ENCODE measurements at regions not wholly inside any gene's neighbourhood (a gene's known extent, or its start where the extent isn't known, plus 50 kb on each side); places are given as distances from the start of the nearest gene placed in this dataset.
A peak's percentile ranks its signal among the peaks of the same experiment; 100 is the strongest.

GRCh38 chr5:54766748-54767147 is 218.6 kb downstream of the ESM1 start:
- no peak for DNase-seq

DNA sequence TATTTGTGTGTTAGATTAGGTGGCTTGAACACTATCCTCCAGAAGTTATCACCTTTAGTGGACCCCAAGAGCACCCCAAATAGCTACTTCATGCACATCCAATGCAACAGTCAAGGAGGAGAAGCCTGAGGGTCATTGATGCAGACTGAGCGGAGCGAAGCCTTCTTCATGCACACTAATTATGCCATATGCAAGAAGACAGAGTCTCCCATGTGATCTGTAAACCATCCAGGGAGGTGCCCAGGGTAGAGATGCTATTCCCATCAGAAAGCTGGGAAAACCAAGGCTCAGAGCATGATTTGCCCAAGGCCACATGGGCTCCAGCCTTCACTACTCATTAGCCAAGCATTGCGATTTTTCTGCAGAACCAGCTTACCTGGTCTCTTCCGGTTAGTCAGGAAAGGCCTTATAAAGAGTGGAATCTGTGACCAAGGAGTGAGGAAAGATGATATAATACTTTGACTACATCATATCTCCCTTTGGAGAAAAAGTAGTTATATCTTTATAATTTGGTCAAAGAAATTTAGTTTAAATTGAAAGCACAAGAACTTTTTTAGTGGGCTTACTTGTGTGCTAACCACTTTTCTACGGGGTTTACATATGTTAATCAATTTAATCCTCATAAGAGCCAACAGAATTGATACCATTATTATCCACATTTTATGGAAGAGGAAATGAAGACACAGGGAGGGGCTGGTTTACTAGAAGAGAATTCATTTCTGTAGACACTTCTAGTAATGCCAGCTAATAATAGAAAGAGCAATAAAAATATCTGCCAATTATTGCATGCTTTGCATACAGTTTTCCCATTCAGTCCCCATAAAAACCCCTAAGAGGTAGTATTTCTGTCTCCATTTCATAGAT is 220.0 kb downstream of the ESM1 start:
- DNase-seq: no peak

DNA sequence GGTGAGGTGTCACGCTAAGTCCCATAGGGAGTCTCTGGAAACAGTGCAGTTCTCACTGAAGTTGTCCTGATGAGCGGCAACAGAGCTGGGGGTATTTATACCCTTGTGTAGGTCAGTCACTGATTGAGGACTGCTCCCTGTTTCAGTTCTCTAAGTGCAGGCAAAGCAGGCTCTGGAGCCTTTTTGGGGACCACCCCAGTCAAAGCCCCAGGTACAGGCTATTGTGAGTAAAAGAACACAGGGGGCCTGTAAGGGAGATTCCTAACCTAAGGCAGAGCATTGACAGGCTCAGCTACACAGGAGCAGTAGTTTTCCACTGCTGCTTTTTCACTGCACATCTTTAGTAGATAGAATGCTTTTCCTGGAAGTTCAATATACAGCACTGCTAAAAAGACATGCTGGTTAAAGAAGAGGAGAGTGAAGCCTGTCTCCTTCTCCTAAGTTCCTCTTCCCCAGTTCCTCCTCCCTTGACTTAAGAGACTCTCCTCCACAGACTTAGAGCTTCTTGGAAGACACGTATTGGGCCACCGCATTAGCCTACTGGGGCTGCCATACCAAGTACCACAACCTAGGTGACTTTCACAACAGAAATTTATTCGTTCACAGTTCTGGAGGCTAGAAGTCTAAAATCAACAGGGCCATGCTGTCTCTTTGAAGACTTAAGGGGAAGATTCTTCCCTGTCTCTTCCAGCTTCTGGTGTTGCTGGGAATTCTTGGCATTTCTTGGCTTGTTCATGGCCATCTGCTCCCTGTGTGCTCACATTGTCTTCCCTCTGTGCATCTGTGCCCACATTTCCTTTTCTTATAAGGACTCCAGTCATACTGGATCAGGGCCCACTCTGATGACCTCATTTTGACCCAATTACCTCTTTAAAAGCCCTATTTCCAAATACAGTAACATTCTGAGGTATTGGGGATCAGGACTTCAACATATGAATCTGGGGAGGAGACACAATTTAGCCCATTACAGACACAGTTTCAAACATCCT is 221.0 kb downstream of the ESM1 start:
- no peak for DNase-seq

DNA sequence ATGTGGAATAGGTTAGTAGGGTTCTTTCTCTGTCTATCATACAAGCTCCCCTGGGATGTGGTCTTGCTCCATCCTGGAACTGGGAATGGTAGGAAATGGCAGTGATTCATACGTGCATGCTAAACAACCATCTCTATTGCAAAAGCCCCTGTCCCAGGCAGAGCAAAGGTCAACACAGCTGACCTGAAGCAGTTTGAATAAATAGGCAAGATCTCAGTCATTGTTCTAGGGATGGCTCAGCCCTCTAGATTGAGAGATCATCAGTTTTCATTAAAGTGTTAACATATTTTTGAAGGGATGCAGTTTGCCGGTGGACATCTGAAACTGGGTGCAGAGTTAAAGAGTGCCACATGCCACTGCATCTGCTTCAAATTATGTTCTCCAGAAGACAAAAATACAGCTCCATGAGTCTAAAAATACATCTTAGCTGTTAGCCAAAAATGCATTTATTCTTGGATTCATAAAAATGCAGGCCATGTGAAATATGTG is 224.1 kb downstream of the ESM1 start:
- DNase-seq: no peak

DNA sequence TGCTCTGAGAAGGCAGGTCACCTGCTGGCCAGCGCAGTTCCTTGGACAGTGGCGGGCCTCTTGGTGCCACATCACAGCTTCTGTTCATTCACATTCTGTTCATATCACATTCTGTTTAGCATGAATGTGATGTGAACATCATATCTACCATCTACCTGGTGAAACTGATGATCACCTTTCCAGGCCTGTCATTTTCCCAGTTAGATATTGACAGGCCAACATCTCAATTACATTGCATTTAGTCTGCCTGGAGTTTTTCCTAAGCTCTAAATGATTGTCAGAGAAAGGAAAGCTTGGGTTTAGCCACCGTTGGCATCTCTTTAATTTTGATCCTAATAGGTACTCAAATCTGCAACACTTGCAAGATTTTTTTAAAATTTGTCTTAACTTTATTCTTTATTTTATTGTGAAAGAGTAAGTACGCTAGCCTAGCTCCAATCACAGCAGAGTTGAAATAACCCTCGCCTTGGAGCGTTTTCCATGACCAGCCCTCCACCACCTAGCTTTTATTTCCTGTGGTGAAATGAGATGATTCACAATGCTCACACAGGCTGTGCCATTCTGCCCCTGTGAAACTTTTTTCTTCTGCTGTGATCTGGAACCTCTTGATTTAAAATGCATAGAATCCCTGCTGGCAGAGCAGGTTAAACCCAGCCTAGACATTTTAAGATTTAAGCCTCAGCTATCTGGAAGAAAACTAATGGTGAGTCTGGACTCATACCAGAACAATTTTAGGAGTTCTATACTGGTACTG is 225.0 kb downstream of the ESM1 start:
- no peak for DNase-seq

- no peak for DNase-seq
These were observed 227.4 kb downstream of the ESM1 start for GRCh38 chr5:54758038-54758437.

DNA sequence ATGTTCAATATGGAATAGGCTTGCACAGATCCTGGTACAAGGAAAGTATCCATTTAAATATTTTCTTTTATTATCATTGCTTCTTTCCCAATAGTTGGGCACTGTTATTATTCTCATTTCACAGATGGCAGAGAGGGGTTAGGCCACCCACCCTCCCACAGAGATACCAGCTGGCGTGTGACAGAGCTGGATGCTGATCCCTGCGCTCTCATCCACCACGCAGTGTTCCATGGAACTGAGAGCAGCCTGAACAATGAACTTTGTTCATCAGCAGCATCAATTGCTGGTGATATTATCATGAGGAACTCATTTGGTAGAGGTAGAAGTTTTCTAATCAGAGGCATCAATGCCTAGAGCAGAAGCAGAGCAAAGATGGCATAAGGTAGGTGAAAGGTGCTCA is 227.9 kb downstream of the ESM1 start:
- no peak for DNase-seq

DNA sequence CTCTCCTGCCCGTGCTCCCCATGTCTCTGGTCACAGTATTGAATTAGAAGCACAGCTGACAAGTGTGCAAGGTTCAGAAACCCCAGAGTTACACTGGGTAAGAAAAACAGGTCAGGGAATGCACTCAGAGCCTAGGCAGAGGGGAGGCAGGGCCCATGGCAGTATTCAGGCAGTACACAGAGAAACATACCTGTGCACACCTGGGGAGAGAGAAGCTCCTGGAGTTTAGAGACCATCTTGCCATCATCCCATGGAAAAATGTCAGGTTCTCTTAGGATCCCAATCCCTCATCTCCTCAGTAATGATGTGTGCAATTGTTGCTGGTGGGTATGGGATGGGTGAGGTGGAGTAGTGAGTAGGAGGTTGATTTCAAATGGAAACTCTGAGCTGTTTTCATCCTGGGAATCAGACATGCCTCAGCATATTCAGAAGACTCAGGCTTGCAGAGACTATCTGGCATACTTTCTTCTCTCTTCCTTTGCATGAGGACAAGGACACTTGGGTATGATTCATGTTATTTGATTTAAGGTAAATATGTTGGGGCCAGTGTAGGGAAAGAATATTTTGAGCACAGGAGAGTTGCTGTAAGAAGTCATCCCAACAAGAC is 228.5 kb downstream of the ESM1 start:
- DNase-seq: no peak

- no peak for DNase-seq
These were observed 229.1 kb downstream of the ESM1 start for GRCh38 chr5:54756301-54756700.

- no peak for DNase-seq
These were observed 230.5 kb downstream of the ESM1 start for GRCh38 chr5:54754878-54755277.

DNA sequence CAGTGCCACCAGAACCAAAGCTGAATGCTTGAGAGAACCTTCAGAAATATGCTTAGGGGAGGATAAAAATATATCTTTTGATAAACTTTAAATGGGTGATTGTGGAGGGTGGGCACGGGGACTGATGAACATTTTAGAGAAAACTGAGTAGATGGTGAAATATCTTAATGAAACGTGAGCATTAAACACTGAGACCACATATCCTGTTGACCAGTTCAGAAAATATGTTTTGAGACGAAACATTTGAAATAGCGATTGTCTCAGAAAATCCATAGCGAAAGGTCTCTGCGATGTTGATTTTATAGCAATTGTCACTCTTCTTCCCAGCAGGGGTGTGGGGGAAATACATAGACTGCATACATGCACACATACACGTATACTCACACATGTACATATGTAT is 231.0 kb downstream of the ESM1 start:
- no peak for DNase-seq

DNA sequence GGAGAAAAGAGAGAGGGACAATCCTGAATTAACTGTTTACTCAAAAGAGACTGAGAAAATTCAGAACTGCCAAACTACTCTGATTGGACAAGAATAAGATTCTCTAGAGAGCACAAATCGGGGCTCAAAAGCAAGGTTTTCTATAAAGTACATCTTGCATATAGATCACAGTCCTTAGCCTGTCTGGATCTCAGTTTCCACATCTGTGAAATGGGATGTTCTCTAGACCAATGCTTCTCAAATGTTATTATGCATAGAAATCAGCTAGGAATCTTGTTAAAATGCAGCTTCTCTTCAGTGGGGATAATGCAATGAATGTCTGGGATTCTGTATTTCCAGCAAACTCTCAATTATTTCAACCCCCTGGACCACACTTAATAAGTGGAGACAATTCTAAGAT is 231.6 kb downstream of the ESM1 start:
- DNase-seq: no peak

DNA sequence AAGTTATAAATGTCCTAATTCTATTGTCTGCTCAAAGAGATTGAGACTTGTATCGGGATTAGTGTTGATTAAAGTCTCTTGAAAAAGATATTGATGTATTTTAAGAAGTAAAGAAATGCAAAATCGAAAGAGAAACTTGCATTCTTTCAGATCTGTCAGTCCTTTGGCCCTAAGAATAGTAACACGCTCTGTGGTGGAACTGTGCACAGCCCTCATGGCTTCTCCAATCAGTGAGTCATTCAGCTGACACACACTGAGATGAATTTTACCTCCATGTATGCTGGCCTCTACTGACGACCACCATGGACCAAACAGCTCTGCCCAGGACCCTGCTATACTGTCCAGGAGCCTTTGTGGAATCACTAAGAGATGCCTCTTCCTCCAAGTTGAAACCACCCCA is 232.4 kb downstream of the ESM1 start:
- no peak for DNase-seq

GRCh38 chr5:54748527-54748926 is 231.0 kb downstream of the SNX18 start:
- no peak for DNase-seq

- no peak for DNase-seq
These were observed 229.3 kb downstream of the SNX18 start for GRCh38 chr5:54746777-54747398.

DNA sequence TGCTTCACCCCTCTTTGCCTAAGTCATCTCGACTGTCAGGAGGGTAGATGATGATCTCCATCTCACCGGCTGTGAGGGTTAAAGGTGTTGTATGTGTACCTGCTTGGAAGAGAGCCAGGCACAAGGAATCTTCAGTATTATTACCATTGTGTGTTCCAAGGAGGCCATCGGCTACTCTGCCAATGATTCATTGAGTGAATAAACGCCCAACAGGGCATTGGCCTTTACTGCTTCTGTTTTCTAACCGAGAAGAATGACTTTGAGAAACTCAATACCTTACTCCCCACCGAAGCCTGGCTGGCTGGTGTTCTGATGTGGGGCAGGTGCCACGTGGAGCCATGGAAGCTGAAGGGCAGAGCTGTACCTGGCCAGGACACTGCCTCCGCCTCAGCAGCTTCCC is 228.8 kb downstream of the SNX18 start:
- no peak for DNase-seq

GRCh38 chr5:54745599-54745998 is 228.0 kb downstream of the SNX18 start:
- no peak for DNase-seq

GRCh38 chr5:54743997-54744788 is 226.6 kb downstream of the SNX18 start:
- DNase-seq: peak in 3 of 4 experiments; percentile 5 to 18 (median 12)

DNA sequence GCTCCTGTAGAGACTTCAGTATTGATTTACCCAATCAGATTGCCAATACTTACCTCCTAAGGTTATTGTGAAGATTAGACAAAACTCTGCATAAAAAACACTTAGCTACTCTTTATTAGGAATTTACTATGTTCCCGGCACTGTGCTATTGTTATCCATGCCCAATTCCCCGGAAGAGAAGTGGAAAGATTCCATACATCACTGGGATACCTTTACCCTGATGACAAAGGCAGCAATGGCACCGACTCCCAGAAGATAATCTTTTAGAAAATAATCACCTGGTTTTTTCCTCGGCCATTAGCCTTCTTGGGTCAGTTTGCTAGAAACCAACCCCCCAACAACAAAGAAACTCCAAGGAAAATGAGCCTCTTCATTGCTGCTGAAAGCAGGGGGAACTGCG is 226.0 kb downstream of the SNX18 start:
- no peak for DNase-seq

DNA sequence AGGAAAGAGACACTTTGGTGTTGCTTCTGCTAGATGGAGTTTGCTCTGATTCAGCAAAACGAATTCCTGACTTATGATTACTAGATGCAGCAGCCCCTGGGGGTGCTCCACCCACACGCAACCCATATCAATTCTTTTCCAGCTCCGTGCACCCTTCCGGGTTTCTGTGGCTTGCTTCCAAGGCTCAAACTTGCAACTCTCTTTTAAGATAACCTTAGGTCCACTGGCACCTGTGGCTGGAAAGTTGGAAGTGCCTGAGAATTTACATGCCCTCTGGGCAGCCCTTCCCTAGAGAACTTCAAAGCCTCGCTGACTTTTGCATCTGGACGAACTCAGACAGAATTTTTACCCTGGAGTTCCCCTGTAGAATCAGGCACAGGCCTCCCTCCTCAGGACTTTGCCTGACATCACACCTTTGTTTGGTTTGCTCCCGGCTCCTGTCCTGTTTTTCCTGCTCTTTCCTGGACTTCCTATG is 224.9 kb downstream of the SNX18 start:
- no peak for DNase-seq

GRCh38 chr5:54741711-54742110 is 224.2 kb downstream of the SNX18 start:
- no peak for DNase-seq

Data from activated CD4-positive, CD25-positive, alpha-beta regulatory T cell (primary cell).